ENCODE measurements at regions not wholly inside any gene's neighbourhood (a gene's known extent, or its start where the extent isn't known, plus 50 kb on each side); places are given as distances from the start of the nearest gene placed in this dataset.
"Not testable (repeated sequence)": the region's sequence is repeated elsewhere in the genome, so short reads cannot be mapped to it uniquely, and the experiment has no call there.

DNA sequence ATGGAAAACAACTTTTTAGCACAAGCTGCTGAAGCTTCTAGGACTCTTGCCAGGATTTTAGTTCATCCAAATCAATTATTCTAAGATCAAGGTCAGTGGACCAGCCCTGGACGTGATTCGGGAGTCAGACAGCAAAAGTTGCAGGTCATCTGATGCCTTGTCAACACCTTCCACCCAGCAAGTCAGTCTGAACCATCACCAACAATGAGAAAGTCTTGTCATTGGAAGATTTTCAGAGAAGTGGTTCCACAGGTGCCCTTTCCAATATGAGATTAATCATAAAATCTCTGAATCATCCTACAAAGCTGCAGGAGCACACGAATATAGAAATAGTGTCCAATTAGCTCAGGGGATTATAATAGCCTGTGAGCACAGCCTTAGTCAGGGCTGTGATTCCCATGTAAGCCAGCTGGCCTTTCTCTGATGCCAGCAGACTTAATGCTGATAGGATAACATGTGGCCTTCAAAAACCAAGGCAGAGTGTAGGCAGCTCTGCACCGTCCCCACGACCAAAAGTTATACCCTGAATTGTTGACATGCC is 445.0 kb upstream of the TRPC7 start:
- DNase-seq: no peak

- DNase-seq: no peak
These were observed 444.0 kb upstream of the TRPC7 start for GRCh38 chr5:136809382-136809781.

DNA sequence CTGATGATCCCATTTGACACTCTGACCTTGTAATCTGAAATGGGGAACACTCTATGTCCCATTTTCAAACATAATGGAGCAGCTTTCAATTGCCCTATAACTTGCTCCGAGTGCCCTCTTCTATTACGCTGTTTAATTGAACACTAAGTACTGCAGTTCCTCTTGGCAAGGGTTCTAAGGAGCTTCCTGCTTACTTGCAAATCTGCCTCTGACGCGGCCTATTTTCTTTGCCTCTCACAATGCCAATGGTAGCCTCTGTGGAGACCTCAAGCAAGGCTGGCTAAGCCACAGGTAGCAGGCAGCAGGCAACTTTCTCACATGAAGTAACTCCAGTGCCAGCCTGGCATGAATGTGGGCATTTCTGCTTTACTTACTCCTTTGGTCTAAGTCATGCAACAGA is 443.4 kb upstream of the TRPC7 start:
- DNase-seq: no peak

DNA sequence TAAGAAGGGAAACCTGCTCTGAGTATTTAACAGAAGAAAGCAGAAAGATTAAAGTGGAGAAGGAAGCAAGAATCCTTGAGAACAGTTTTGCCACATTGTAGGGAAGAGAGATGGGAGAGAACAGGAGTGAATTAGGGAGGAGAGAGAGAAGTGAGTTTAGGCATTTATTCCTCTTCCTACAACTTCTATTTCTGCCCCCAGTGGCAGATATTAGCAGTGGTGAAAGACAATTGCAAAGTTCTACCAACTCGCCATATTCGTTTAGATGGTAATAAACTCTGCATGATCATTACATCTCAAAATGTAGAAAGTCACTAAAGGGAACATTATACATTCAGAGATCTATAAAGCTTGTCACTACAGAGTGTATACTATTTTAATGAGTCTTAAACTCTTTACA is 440.1 kb upstream of the TRPC7 start:
- no peak for DNase-seq

- DNase-seq: no peak
These were observed 437.0 kb upstream of the TRPC7 start for GRCh38 chr5:136802383-136802782.

- DNase-seq: no peak
These were observed 434.5 kb upstream of the TRPC7 start for GRCh38 chr5:136799806-136800372.

DNA sequence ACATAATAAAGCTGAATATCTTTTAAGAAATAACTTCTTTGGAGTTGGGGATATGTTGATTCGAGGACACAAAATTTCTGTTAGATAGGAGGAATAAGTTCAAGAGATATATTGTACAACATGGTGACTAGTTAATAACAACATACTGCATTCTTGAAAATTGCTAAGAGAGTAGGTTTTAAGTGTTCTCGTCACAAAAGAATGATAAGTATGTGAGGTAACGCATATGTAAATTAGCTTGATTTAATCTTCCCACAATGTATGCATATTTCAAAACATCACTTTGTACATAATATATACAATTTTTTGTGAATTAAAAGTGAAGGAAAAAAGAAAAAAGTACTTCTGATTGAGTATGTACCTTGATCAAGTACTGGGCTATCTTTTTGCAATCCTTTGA is 428.0 kb upstream of the TRPC7 start:
- no peak for DNase-seq

- no peak for DNase-seq
These were observed 416.1 kb upstream of the TRPC7 start for GRCh38 chr5:136781464-136781863.

DNA sequence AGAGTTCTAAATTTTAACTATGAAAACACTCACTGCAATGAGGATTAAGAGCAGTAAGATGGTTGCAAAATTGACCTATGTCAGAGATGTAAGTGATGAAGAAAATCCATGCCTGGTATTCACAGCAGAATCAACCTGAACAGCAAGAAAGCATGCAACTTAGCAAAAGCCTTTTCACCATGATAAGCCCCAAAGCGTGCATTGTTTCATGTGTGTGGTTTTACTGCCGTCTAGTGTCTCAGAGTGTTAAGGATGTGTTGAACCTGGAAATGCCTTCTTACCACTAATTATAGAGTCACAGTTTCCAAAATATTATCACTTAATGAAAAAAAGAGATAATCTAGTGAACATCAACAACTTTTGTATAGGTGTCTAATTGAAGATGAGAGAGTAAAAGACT is 415.2 kb upstream of the TRPC7 start:
- DNase-seq: no peak

DNA sequence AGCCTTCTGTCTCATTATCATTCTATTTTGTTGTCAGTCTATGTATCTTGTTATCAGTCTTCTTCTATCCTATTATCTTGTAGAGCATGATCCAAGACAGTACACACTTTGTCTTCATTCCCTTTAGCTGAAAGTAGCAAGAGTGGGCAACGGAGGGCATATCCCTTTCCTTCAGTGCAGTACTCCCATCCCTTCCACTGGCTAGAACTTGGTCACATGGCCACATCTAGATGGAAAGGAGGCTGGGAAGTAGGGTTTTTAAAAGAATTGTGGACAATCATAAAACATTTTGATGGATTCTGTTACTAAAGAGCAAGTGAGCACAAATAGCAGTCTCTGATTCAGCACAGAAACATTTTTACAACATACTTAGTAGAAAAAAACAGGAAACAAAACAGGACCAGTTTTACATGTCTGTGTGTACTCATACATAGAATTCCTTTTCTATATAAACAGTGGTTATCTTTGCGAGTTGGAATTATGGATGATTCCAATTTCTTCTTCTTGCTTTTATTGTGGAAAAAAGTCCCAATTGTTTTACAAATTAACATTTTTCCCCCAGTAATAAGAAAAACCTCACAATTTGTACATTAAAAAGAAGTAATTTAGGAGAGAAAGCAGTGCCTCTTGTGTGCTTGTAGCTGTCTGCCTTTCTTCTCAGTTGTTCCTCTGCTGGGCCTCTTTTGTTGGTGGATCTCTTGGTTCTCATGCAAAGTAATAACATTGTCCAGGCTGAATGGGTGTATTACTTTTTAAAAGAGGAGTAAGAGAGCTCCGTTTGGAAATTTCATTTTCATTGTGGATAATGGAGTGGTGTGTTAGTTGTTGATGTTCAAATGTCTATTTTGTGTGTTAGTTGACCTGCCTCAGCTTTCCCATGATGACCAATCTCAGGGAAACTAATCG is 410.9 kb upstream of the TRPC7 start:
- no peak for DNase-seq

- peak; percentile 8 to 26 for DNase-seq
These were observed 407.1 kb upstream of the TRPC7 start for GRCh38 chr5:136772491-136772890.

GRCh38 chr5:136769900-136770684 is 404.7 kb upstream of the TRPC7 start:
- DNase-seq: peak; percentile 12 to 68

DNA sequence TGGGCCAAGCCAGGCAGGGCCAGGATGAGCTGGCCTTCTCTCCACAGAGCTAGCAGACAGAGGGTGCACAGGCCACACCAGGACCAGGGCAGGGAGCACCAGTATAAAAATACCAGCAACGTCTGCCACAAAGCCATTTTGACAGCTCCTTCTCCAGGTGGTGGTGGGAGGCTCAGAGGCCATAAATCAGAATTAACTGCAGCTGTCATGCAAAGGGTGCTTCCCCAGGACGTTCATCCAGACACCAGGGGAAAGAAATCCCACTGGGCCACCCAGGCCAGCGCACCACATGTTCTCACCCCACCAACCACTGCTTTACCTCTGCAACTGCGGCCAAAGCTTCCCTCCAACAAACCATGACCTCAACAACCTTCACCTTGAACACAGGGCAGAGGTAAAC is 403.7 kb upstream of the TRPC7 start:
- no peak for DNase-seq

- DNase-seq: no peak
These were observed 403.1 kb upstream of the TRPC7 start for GRCh38 chr5:136768457-136768856.

GRCh38 chr5:136766456-136766855 is 401.1 kb upstream of the TRPC7 start:
- DNase-seq: no peak

DNA sequence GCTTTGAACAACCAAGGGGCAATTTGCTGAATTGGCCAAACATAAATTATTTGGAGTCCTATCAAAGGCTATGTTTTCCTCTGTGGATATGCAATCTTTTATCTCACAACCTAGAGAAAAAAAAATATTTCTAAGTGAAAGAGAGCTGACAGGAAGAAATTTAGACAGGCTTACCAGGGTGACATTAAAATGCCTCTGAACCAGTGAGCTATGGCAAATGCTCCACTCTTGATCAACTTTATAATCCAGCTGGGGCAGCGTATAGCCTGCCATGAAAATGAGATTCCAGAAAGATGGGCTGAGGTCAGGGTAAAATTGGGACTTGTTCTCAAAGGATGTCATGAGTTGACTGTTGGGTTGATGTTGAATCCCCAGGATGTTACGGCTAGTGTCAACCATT is 399.3 kb upstream of the TRPC7 start:
- DNase-seq: no peak

DNA sequence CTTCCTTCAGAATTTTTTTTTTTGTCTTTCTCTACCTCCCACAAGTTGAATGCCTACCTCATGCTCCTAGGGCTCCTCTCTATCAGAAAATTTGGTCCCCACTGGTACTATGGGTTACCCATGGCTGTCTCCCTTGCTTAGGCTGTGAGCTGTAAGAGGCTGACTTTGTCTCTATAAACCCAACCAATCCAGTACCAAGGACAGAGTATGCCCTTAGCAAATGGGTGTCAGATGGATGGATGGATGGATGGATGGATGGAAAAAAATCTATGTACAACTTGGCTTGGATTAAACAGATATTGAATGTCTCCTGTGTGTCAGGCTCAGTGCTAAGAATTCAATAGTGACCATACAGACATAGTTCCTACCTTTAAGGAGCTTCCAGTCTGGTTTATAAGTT is 398.2 kb upstream of the TRPC7 start:
- no peak for DNase-seq

- no peak for DNase-seq
These were observed 388.9 kb upstream of the TRPC7 start for GRCh38 chr5:136754216-136754615.

- DNase-seq: no peak
These were observed 385.0 kb upstream of the TRPC7 start for GRCh38 chr5:136750224-136750862.

GRCh38 chr5:136749016-136749415 is 383.7 kb upstream of the TRPC7 start:
- DNase-seq: no peak

DNA sequence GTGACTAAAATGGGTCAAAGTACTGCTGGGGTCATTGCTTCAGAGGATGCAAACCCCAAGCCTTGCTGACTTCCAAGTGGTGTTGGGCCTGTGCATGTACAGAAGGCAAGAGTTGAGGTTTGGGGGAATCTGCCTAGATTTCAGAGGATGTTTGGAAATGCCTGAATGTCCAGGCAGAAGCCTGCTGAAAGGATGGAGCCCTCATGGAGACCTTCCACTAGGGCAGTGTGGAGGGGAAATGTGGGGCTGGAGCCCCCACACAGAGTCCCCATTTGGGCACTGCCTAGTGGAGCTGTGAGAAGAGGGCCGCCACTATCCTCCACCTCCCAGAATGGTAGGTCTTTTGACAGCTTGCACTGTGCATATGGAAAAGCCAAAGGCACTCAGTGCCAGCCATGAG is 377.7 kb upstream of the TRPC7 start:
- no peak for DNase-seq

DNA sequence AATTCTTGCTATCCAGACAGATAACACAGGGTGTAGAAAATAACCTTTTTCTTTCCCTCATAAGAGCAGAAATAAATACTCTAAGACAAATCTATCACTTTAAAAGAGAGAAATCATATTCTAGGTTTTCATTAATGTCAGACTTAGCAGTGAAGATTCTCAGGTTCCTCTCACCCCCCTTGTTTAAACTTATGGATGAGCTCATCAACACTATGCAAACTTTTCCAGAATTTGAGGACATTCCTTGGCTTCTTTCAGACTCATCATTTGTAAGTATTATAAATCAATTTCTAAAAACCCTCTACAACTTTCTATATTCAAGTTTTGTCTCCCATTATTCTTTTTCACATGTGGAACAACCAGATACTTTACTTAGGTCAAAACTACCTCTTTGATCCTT is 374.9 kb upstream of the TRPC7 start:
- no peak for DNase-seq

- DNase-seq: not testable (repeated sequence)
These were observed 373.9 kb upstream of the TRPC7 start for GRCh38 chr5:136739271-136739670.

All from NCI-H187 (cell line).